H9 (cell line): ENCODE measurements at regions not wholly inside any gene's neighbourhood (a gene's known extent, or its start where the extent isn't known, plus 50 kb on each side); places are given as distances from the start of the nearest gene placed in this dataset.

Experiments
- DNase-seq: peaks from one replicate; pipeline ENCODE4 v3.0.0-alpha.2; 2017
- H2AFZ ChIP-seq: one replicate; pipeline ENCODE4 v1.6.1; 2013; ENCODE audit warnings: mild to moderate bottlenecking, low read length, control low read depth, moderate library complexity
- H2AK5ac ChIP-seq: 2 replicates; pipeline ENCODE4 v1.6.1; 2013; ENCODE audit warnings: low read length, control low read depth, mixed read lengths; ENCODE audit not compliant: insufficient read length
- H2BK120ac ChIP-seq: one replicate; pipeline ENCODE4 v1.6.1; 2013; ENCODE audit warnings: low read depth, mild to moderate bottlenecking, low read length, control low read depth, inconsistent platforms; ENCODE audit not compliant: poor library complexity, severe bottlenecking
- H2BK12ac ChIP-seq: 2 replicates; pipeline ENCODE4 v1.6.1; 2013; ENCODE audit warnings: low read length, control low read depth, mixed read lengths, low read depth; ENCODE audit not compliant: insufficient read length
- H2BK15ac ChIP-seq: 2 replicates; pipeline ENCODE4 v1.6.1; 2013; ENCODE audit warnings: low read depth, low read length, control low read depth
- H2BK20ac ChIP-seq: one replicate; pipeline ENCODE4 v1.6.1; 2013; ENCODE audit warnings: low read depth, mild to moderate bottlenecking, low read length, control low read depth, inconsistent platforms; ENCODE audit not compliant: poor library complexity, severe bottlenecking
- H2BK5ac ChIP-seq: 2 replicates; pipeline ENCODE4 v1.6.1; 2013; ENCODE audit warnings: low read length, control low read depth, mixed read lengths; ENCODE audit not compliant: insufficient read length
- H3K14ac ChIP-seq: 2 replicates; pipeline ENCODE4 v1.6.1; 2013; ENCODE audit warnings: low read length, control low read depth; ENCODE audit not compliant: insufficient read depth
- H3K18ac ChIP-seq: 2 replicates; pipeline ENCODE4 v1.6.1; 2013; ENCODE audit warnings: low read depth, mild to moderate bottlenecking, mixed read lengths, low read length, control low read depth; ENCODE audit not compliant: insufficient read length
- H3K23ac ChIP-seq: 2 replicates; pipeline ENCODE4 v1.6.1; 2013; ENCODE audit warnings: low read length, control low read depth, mixed read lengths, low read depth; ENCODE audit not compliant: insufficient read length
- H3K23me2 ChIP-seq: 2 replicates; pipeline ENCODE4 v1.6.1; 2013; ENCODE audit warnings: low read depth, mild to moderate bottlenecking, mixed read lengths, low read length, control low read depth; ENCODE audit not compliant: insufficient read length, poor library complexity, severe bottlenecking
- H3K27ac ChIP-seq: 2 replicates; pipeline ENCODE4 v1.5.1; 2013; ENCODE audit warnings: low read length, control low read depth, mixed read lengths, low read depth; ENCODE audit not compliant: insufficient read length
- H3K27me3 ChIP-seq: 2 replicates; pipeline ENCODE4 v1.6.1; 2013; ENCODE audit warnings: low read length, control low read depth, inconsistent platforms; ENCODE audit not compliant: insufficient read depth
- H3K4ac ChIP-seq: 2 replicates; pipeline ENCODE4 v1.6.1; 2013; ENCODE audit warnings: low read depth, mild to moderate bottlenecking, control low read depth, inconsistent platforms, low read length, moderate library complexity
- H3K4me1 ChIP-seq: 2 replicates; pipeline ENCODE4 v1.6.1; 2013; ENCODE audit warnings: low read length, control low read depth, inconsistent platforms; ENCODE audit not compliant: insufficient read depth
- H3K4me2 ChIP-seq: 2 replicates; pipeline ENCODE4 v1.6.1; 2013; ENCODE audit warnings: low read length, control low read depth, mixed read lengths; ENCODE audit not compliant: insufficient read length, insufficient read depth
- H3K56ac ChIP-seq: 2 replicates; pipeline ENCODE4 v1.6.1; 2013; ENCODE audit warnings: low read depth, mild to moderate bottlenecking, mixed read lengths, low read length, control low read depth; ENCODE audit not compliant: insufficient read length
- H3K79me1 ChIP-seq: 2 replicates; pipeline ENCODE4 v1.6.1; 2013; ENCODE audit warnings: low read depth, mild to moderate bottlenecking, moderate library complexity, low read length, control low read depth, inconsistent platforms; ENCODE audit not compliant: insufficient read depth, poor library complexity, severe bottlenecking
- H3K79me2 ChIP-seq: 2 replicates; pipeline ENCODE4 v1.6.1; 2013; ENCODE audit warnings: low read length, control low read depth, inconsistent platforms; ENCODE audit not compliant: insufficient read depth
- H3K9ac ChIP-seq: 2 replicates; pipeline ENCODE4 v1.6.1; 2013; ENCODE audit warnings: low read length, control low read depth, mixed read lengths; ENCODE audit not compliant: insufficient read length; ENCODE audit errors: extremely low read depth
- H3K9me3 ChIP-seq: one replicate; pipeline ENCODE4 v1.6.1; 2013; ENCODE audit warnings: low read depth, low read length, inconsistent platforms; ENCODE audit not compliant: control insufficient read depth
- H3T11ph ChIP-seq: one replicate; pipeline ENCODE4 v1.6.1; 2013; ENCODE audit warnings: mild to moderate bottlenecking, low read length, control low read depth, inconsistent platforms
- H4K20me1 ChIP-seq: one replicate; pipeline ENCODE4 v1.6.1; 2013; ENCODE audit not compliant: control insufficient read depth, insufficient read length, insufficient read depth
- H4K5ac ChIP-seq: 2 replicates; pipeline ENCODE4 v1.6.1; 2013; ENCODE audit warnings: low read depth, mild to moderate bottlenecking, mixed read lengths, low read length, control low read depth; ENCODE audit not compliant: insufficient read length
- H4K8ac ChIP-seq: replicated peaks from 2 replicates; pipeline ENCODE4 v1.6.1; 2013; ENCODE audit warnings: low read length, control low read depth, mixed read lengths, low read depth; ENCODE audit not compliant: insufficient read length
- H4K91ac ChIP-seq: 2 replicates; pipeline ENCODE4 v1.6.1; 2013; ENCODE audit warnings: low read depth, mild to moderate bottlenecking, moderate library complexity, mixed read lengths, low read length, control low read depth; ENCODE audit not compliant: insufficient read length
- H3K27ac Mint-ChIP-seq, 3 experiments: 2 replicates in 2 of 3; 3 replicates in 1 of 3; pipeline ENCODE4 v1.8.0; 2020 to 2021; ENCODE audit warnings: mixed read lengths in 3 of 3, mild to moderate bottlenecking in 1 of 3, moderate library complexity in 1 of 3
- H3K27me3 Mint-ChIP-seq: 2 replicates; pipeline ENCODE4 v1.8.0; 2021; ENCODE audit warnings: low read depth, mild to moderate bottlenecking, moderate library complexity, mixed read lengths
- H3K36me3 Mint-ChIP-seq, 3 experiments: 2 replicates in 2 of 3; 3 replicates in 1 of 3; pipeline ENCODE4 v1.8.0; 2020 to 2021; ENCODE audit warnings: low read depth in 3 of 3, mixed read lengths in 3 of 3; ENCODE audit not compliant: insufficient read depth in 1 of 3
- H3K4me1 Mint-ChIP-seq, 2 experiments: 2 replicates each; pipeline ENCODE4 v1.8.0; 2020; ENCODE audit warnings: mixed read lengths in 2 of 2
- H3K4me3 Mint-ChIP-seq, 2 experiments: 2 replicates in 1 of 2; 3 replicates in 1 of 2; pipeline ENCODE4 v1.8.0; 2020 to 2021; ENCODE audit warnings: mild to moderate bottlenecking in 2 of 2, mixed read lengths in 2 of 2, moderate library complexity in 1 of 2
- H3K9me3 Mint-ChIP-seq, 2 experiments: 2 replicates in 1 of 2; 3 replicates in 1 of 2; pipeline ENCODE4 v1.8.0; 2020; ENCODE audit warnings: mild to moderate bottlenecking in 2 of 2, mixed read lengths in 2 of 2, moderate library complexity in 1 of 2
- WGBS: extraction: QIAGEN DNeasy Blood & Tissue Kit; methylation state at CpG from one replicate; pipeline ENCODE4 v1.1.7; 2013; ENCODE audit warnings: missing lambda C conversion rate, low lambda C conversion rate, mixed read lengths; ENCODE audit not compliant: insufficient read length; ENCODE audit errors: extremely low coverage; 5-methylcytosine and 5-hydroxymethylcytosine counted together
- TF ChIP-seq, protein P1 (sequence below): fragments of 200-600 bp; sonication (generic); conservative IDR thresholded peaks from 3 replicates; pipeline ENCODE4 v1.8.0; 2021; ENCODE audit warnings: antibody characterized with exemption, mild to moderate bottlenecking

DNA sequence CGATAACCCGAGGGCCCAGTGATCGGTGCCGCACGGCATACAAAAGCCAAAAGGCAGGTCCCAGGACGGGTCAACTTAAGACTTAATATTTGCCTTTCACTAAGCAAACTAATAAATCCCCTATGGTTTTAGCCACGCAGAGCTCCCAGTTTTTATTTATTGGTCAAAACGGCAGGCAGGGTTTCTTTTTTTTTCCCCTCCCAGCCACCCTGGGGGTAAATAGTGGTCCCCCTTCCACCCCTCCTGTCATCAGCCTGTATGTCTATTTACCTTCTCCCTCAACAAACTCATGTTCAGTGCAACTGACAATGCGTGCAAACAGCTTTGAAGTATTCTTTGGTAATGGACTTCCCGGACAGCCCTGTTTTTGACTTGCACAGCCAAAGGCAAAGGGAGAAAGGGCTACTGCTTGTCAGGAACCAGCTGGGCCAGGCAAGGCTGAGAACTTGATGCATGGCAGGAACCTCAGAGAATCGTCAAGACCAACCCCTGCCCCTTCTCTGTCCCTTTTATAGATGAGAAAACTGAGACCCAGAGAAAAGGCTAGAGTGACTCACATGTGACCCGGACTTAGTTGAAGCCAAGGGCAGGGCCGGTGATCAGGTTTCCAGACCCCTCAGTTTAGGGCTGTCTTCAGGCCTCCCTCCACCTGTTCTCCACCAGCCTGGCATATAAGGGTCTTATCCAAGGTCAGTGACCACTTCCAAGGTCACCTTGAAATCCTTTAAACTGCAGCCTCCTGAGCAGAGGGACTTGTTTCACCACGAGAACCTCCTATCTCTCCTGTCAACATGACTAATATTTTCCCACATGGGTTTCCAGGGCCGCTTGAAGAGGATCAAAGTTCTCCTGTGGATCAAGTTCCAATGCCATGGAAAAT lies 279.0 kb downstream of the SOX9 start:
- Histone ChIP-seq H3K56ac (no peak overlapping the region), H3K4me2 (no peak overlapping the region), H2BK120ac (no peak overlapping the region), H3K27ac (no peak overlapping the region), H3K79me2 (no peaks in the 10 kb centered on the region), H2BK12ac (no peak overlapping the region), H3K14ac (no peak overlapping the region), H3K9ac (no peak overlapping the region), H3K23me2 (no peaks in the 10 kb centered on the region), H3K27me3 (no peaks in the 10 kb centered on the region; the same call in 1 of the 2 replicates), H2BK5ac (no peak overlapping the region), H4K8ac (no peak overlapping the region), H4K91ac (no peak overlapping the region), H3K4me1 (no peaks in the 10 kb centered on the region), H3K79me1 (no peaks in the 10 kb centered on the region), H3K23ac (no peak overlapping the region), H3T11ph (no peak overlapping the region), H2BK20ac (no peak overlapping the region), H4K5ac (no peak overlapping the region), H4K20me1 (no peaks in the 10 kb centered on the region), H2AK5ac (no peak overlapping the region), H3K9me3 (no peaks in the 10 kb centered on the region), H3K18ac (no peak overlapping the region), H2BK15ac (no peak overlapping the region), H3K4ac (no peak overlapping the region), H2AFZ (no peak overlapping the region)
- TF ChIP-seq, protein P1, sequence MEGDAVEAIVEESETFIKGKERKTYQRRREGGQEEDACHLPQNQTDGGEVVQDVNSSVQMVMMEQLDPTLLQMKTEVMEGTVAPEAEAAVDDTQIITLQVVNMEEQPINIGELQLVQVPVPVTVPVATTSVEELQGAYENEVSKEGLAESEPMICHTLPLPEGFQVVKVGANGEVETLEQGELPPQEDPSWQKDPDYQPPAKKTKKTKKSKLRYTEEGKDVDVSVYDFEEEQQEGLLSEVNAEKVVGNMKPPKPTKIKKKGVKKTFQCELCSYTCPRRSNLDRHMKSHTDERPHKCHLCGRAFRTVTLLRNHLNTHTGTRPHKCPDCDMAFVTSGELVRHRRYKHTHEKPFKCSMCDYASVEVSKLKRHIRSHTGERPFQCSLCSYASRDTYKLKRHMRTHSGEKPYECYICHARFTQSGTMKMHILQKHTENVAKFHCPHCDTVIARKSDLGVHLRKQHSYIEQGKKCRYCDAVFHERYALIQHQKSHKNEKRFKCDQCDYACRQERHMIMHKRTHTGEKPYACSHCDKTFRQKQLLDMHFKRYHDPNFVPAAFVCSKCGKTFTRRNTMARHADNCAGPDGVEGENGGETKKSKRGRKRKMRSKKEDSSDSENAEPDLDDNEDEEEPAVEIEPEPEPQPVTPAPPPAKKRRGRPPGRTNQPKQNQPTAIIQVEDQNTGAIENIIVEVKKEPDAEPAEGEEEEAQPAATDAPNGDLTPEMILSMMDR, result no peak
- no peak overlapping the region for H3K27ac Mint-ChIP-seq
- H3K4me3 Mint-ChIP-seq, result no peak overlapping the region
- no CpG with 5 or more reads among the region's 15 CpGs for WGBS
- H3K9me3 Mint-ChIP-seq, result no peaks in the 10 kb centered on the region
- H3K36me3 Mint-ChIP-seq, result no peaks in the 10 kb centered on the region
- H3K4me1 Mint-ChIP-seq, result no peaks in the 10 kb centered on the region
- H3K27me3 Mint-ChIP-seq, result peaks cover 29% of the 10 kb centered on the region
- DNase-seq, result no peak
